Mucosa of rectum (tissue), 2 donors: ENCODE measurements at regions not wholly inside any gene's neighbourhood (a gene's known extent, or its start where the extent isn't known, plus 50 kb on each side); places are given as distances from the start of the nearest gene placed in this dataset.

Experiments used
- H3K27ac ChIP-seq, 2 donors: one replicate each; pipeline ENCODE4 v1.7.0; 2013; ENCODE audit warnings: inconsistent platforms in 2 of 2, low read depth in 2 of 2, low read length in 2 of 2
- H3K27me3 ChIP-seq, 2 donors: one replicate each; pipeline ENCODE4 v1.7.0; 2013; ENCODE audit warnings: low read length in 2 of 2; ENCODE audit not compliant: control insufficient read depth in 2 of 2, insufficient read depth in 2 of 2
- H3K36me3 ChIP-seq, 2 donors: one replicate each; pipeline ENCODE4 v1.7.0; 2013; ENCODE audit warnings: low read length in 2 of 2; ENCODE audit not compliant: control insufficient read depth in 2 of 2, insufficient read depth in 2 of 2
- H3K4me1 ChIP-seq, 2 donors: one replicate each; pipeline ENCODE4 v1.7.0; 2013; ENCODE audit warnings: low read length in 2 of 2, mild to moderate bottlenecking in 1 of 2; ENCODE audit not compliant: control insufficient read depth in 2 of 2, insufficient read depth in 2 of 2
- H3K4me3 ChIP-seq, 2 donors: one replicate each; pipeline ENCODE4 v1.7.0; 2013; ENCODE audit warnings: low read length in 2 of 2
- H3K9ac ChIP-seq, 2 donors: one replicate each; pipeline ENCODE4 v1.7.0; 2013; ENCODE audit warnings: low read length in 2 of 2, low read depth in 1 of 2, mild to moderate bottlenecking in 1 of 2
- H3K9me3 ChIP-seq, 2 donors: one replicate each; pipeline ENCODE4 v1.7.0; 2013; ENCODE audit warnings: low read length in 2 of 2; ENCODE audit not compliant: control insufficient read depth in 2 of 2
- donor health status: healthy.
- donor health status: Normal muscosa, but diverticular disease.

DNA sequence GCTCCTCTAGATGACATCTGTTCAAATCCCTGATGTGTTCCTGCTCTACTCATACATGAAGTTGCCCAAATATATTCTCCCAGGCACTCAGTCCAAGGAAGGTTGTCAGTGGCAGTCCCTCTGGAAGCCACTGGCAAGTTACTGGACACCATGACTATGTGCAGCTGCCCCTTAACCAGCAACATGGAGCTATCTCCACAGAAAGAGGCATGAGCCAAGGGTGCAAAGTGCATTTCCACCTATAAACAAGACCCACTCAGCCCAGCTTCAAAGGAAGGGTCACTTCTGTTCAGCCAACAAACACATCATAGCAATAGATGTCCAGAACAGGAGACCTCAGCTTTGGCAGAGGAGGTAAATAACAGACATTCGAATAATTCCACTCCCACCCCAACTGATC lies 217.6 kb upstream of the PMEPA1 start:
- H3K27me3 ChIP-seq = no peaks in the 10 kb centered on the region
- H3K36me3 ChIP-seq = no peaks in the 10 kb centered on the region
- H3K4me3 ChIP-seq = no peak overlapping the region
- no peak overlapping the region for H3K27ac ChIP-seq
- H3K9ac ChIP-seq = no peak overlapping the region
- H3K4me1 ChIP-seq = no peaks in the 10 kb centered on the region
- H3K9me3 ChIP-seq = no peaks in the 10 kb centered on the region

- Histone ChIP-seq H3K36me3 (no peaks in the 10 kb centered on the region), H3K27me3 (no peaks in the 10 kb centered on the region), H3K9ac (no peak overlapping the region), H3K4me3 (no peak overlapping the region), H3K4me1 (peaks cover 0 to 6% of the 10 kb centered on the region in 2 donors), H3K9me3 (no peaks in the 10 kb centered on the region), H3K27ac (no peak overlapping the region)
Observed at GRCh38 chr20:57922706-57923105, 212.9 kb upstream of the PMEPA1 start.

- Histone ChIP-seq H3K4me3 (no peak overlapping the region), H3K27ac (no peak overlapping the region), H3K36me3 (no peaks in the 10 kb centered on the region), H3K4me1 (peaks cover 0 to 6% of the 10 kb centered on the region in 2 donors), H3K9me3 (no peaks in the 10 kb centered on the region), H3K27me3 (no peaks in the 10 kb centered on the region), H3K9ac (no peak overlapping the region)
Observed at GRCh38 chr20:57922083-57922482, 212.3 kb upstream of the PMEPA1 start.

DNA sequence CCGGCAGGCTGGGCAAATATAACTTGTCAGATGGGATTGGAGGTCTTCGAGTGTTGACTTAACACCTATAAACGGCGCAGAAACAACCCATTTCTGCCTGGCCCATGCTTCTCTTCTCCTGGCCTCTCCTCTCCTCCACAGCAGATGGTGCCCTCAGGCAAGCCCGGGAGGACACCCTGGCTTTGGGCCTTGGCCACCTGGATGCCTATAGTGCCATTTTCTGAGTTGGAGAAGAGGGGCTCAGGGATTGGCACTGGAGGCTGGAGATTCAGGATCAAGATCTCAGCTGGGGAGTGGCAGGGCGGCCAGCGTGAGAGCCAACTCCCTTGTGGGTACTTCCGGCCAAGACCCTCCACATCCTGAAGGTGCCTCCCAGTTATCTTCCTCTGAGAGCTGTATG lies 211.9 kb upstream of the PMEPA1 start:
- no peaks in the 10 kb centered on the region for H3K27me3 ChIP-seq
- H3K36me3 ChIP-seq = no peaks in the 10 kb centered on the region
- no peak overlapping the region for H3K9ac ChIP-seq
- H3K27ac ChIP-seq = no peak overlapping the region
- H3K9me3 ChIP-seq = no peaks in the 10 kb centered on the region
- H3K4me1 ChIP-seq = peaks cover 0 to 6% of the 10 kb centered on the region in 2 donors
- no peak overlapping the region for H3K4me3 ChIP-seq

- Histone ChIP-seq H3K9ac (no peak overlapping the region), H3K4me3 (no peak overlapping the region), H3K36me3 (no peaks in the 10 kb centered on the region), H3K27ac (no peak overlapping the region), H3K4me1 (peaks cover 0 to 6% of the 10 kb centered on the region in 2 donors), H3K27me3 (no peaks in the 10 kb centered on the region), H3K9me3 (no peaks in the 10 kb centered on the region)
Observed at GRCh38 chr20:57920971-57921370, 211.2 kb upstream of the PMEPA1 start.

DNA sequence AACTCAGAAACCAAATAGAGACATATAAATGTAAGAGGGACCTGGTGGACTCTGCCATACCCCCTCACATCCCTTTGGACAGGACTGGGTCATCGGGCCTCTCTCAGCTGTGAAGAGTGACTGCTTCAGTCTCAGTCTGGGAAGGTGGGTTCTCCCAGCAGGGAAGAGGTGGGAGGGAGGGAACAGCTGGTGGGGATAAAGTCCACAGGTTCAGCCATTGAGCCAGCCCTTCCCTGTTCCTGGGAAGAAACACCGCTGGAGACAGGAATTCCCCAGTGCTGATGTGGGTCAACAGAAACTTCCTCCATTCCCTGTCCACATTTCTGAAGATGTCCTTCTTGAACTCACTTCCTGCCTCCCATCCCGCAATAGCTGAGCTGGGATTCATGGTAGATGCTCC lies 209.2 kb upstream of the PMEPA1 start:
- no peaks in the 10 kb centered on the region for H3K9me3 ChIP-seq
- no peak overlapping the region for H3K27ac ChIP-seq
- peaks cover 0 to 6% of the 10 kb centered on the region in 2 donors for H3K4me1 ChIP-seq
- H3K27me3 ChIP-seq = no peaks in the 10 kb centered on the region
- no peaks in the 10 kb centered on the region for H3K36me3 ChIP-seq
- H3K9ac ChIP-seq = no peak overlapping the region
- H3K4me3 ChIP-seq = no peak overlapping the region

DNA sequence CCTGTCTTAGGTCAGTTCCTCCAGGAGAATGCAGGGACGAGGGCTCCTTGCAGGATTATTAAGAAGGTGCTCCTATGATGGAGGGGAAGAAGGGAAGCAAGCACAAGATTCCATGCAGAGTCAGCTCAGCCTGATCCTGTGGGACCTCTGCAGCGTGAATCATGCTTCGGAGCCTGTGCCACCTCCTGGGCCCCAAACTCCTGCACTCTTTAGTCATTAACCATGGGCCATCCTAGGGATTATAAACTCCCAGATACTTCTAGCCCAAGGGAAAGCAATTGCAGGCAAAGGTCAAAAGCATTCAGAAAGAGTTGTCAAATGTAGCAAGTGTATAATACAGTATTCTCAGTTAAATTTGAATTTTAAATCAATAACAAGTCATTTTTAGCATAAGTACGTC lies 208.7 kb upstream of the PMEPA1 start:
- H3K36me3 ChIP-seq = no peaks in the 10 kb centered on the region
- H3K4me1 ChIP-seq = peaks cover 0 to 6% of the 10 kb centered on the region in 2 donors
- no peak overlapping the region for H3K27ac ChIP-seq
- no peak overlapping the region for H3K9ac ChIP-seq
- H3K27me3 ChIP-seq = no peaks in the 10 kb centered on the region
- H3K9me3 ChIP-seq = no peaks in the 10 kb centered on the region
- H3K4me3 ChIP-seq = no peak overlapping the region

DNA sequence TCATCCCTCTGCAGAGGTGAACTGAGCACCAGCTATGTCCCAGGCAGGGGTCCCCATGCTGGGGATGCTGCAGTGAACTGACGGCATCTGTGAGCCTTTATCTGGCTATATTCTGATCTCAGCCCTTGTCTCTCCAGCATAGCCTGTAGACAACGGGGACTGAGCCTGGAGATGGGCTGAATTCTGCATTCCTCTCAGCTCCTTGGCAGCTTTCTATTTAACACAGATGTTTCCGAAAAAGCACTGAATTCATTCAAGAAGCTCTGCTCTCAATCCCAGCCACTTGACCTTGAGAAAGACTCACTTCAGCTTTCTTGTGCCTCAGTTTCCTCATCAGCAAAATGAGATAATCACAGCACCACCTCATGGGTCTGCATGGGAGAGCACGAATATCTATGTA lies 204.4 kb upstream of the PMEPA1 start:
- Histone ChIP-seq H3K9me3 (no peaks in the 10 kb centered on the region), H3K4me1 (peaks cover 0 to 1% of the 10 kb centered on the region in 2 donors), H3K27me3 (no peaks in the 10 kb centered on the region), H3K27ac (no peak overlapping the region), H3K9ac (no peak overlapping the region), H3K4me3 (no peak overlapping the region), H3K36me3 (no peaks in the 10 kb centered on the region)

- Histone ChIP-seq H3K27me3 (no peaks in the 10 kb centered on the region), H3K36me3 (no peaks in the 10 kb centered on the region), H3K9me3 (no peaks in the 10 kb centered on the region), H3K9ac (no peak overlapping the region), H3K27ac (no peak overlapping the region), H3K4me3 (no peak overlapping the region), H3K4me1 (no peaks in the 10 kb centered on the region)
Observed at GRCh38 chr20:57913156-57913930, 203.5 kb upstream of the PMEPA1 start.

DNA sequence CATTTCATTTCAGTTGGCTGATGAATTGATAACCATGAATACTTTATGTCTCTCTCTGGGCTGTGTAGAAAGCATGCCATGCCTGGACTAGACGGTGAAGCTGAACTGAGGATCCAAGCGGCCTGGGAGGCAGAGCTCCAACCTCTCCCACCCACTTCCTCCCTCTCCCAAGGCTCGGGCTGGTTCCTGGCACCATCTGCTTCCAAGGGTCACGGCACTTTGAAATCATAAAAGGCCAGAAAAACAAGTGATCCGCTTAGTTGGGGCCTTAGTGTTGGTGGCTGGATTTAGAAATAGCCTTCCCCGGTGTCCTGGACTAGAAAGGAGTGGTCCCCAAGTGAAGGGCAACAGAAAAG lies 202.4 kb upstream of the PMEPA1 start:
- no peaks in the 10 kb centered on the region for H3K9me3 ChIP-seq

More for the DNA sequence above, 202.4 kb upstream of the PMEPA1 start:
- H3K4me3 ChIP-seq = no peak overlapping the region
- no peaks in the 10 kb centered on the region for H3K4me1 ChIP-seq
- no peaks in the 10 kb centered on the region for H3K36me3 ChIP-seq
- peaks cover 0 to 1% of the 10 kb centered on the region in 2 donors for H3K27me3 ChIP-seq
- no peak overlapping the region for H3K9ac ChIP-seq
- no peak overlapping the region for H3K27ac ChIP-seq
